RWPE1 (cell line): ENCODE measurements at regions not wholly inside any gene's neighbourhood (a gene's known extent, or its start where the extent isn't known, plus 50 kb on each side); places are given as distances from the start of the nearest gene placed in this dataset.

Experiments
- CTCF ChIA-PET: fragments of 350-600 bp; sonication (Branson Sonifier 250); formaldehyde crosslinking; extraction: SDS; loops from one replicate; lab custom pipeline; 2021; lab: Yijun Ruan, JAX
- POLR2A ChIA-PET: fragments of 400-600 bp; formaldehyde crosslinking; extraction: SDS; loops from one replicate; lab custom pipeline; 2020; ENCODE audit warnings: antibody characterized with exemption; ENCODE audit not compliant: low non-redundant PET; lab: Yijun Ruan, JAX
- DNase-seq: peaks from one replicate; pipeline ENCODE4 v3.0.0; 2012; ENCODE audit warnings: low spot score
- H3K27ac ChIP-seq: fragments of 450-650 bp; 2 replicates; pipeline ENCODE4 v1.5.1; 2017
- TF ChIP-seq, protein P1 (sequence below): fragments of 450-650 bp; conservative IDR thresholded peaks from 2 replicates; pipeline ENCODE4 v1.5.1; 2017; ENCODE audit warnings: low read depth, mild to moderate bottlenecking

DNA sequence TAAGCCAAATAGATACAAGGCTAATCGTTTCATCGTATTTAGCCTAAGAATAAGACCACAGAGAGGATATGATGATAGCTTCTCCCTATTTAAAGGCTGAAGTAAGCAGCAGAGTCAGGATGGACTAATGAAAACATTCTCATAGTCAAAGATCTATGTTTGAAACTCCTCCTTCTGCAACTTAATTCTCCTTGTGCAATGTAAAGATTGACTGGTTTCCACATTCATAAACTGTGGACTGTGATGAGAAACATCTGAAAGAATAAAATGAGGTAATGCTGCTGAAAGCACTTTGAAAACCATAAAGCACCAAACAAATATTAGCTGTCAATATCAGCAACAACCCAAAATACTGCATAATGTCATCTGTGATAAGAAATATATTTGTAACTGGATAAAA is 361.9 kb downstream of the CSNK1G3 start:
- ChIA-PET CTCF (no interaction called here), POLR2A (no interaction called here)
- H3K27ac ChIP-seq, result no peak overlapping the region
- TF ChIP-seq, protein P1, sequence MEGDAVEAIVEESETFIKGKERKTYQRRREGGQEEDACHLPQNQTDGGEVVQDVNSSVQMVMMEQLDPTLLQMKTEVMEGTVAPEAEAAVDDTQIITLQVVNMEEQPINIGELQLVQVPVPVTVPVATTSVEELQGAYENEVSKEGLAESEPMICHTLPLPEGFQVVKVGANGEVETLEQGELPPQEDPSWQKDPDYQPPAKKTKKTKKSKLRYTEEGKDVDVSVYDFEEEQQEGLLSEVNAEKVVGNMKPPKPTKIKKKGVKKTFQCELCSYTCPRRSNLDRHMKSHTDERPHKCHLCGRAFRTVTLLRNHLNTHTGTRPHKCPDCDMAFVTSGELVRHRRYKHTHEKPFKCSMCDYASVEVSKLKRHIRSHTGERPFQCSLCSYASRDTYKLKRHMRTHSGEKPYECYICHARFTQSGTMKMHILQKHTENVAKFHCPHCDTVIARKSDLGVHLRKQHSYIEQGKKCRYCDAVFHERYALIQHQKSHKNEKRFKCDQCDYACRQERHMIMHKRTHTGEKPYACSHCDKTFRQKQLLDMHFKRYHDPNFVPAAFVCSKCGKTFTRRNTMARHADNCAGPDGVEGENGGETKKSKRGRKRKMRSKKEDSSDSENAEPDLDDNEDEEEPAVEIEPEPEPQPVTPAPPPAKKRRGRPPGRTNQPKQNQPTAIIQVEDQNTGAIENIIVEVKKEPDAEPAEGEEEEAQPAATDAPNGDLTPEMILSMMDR, result no peak
- no peak for DNase-seq

DNA sequence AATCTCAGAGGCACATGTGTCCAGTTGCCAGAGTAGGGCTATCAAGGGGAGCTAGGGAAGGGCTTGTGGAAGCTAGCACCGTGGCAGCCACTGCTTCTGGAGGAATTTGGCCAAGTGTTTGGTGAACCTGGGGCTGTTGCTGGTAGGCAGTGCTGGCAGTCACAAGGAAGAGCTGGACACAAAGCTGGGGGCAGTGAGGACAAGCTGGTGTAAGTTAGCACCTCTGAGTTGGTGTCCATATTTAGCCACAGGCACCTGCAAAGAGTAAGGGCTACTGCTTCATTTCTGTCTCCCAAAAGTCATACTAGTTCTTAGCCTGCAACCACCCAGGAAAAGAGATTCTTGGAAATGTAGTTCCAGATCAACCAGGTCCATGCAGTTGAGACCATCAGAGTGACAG is 359.4 kb downstream of the CSNK1G3 start:
- DNase-seq, result no peak
- TF ChIP-seq, protein P1, result no peak
- no peak overlapping the region for H3K27ac ChIP-seq
- CTCF ChIA-PET, result no interaction called here
- POLR2A ChIA-PET, result no interaction called here

DNA sequence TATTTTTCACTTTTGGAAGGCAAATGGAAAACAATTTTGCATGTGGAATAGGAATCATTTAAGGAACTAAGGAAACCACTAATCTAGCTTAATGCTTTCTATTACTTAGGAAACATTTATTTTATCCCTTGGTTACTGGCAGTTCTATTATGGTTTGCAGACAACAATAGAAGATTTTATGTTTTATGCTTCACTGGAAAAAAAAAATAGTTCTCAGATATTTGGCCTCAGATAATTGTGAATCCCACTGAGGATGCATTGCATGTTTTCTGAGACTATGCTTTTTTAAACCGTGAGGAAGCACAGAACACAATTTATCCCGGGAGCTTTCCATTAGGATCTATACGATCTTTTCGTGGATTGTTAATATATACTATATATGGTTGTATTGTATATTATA is 356.9 kb downstream of the CSNK1G3 start:
- POLR2A ChIA-PET, result no interaction called here
- TF ChIP-seq, protein P1, result no peak
- H3K27ac ChIP-seq, result no peak overlapping the region
- CTCF ChIA-PET, result interaction anchor here (0.7 to 0.9 kb wide), 3 partner anchors 18 to 197 kb away, joined by 4 to 6 read pairs (median 4); no protein-coding TSS in a partner anchor
- DNase-seq, result no peak

DNA sequence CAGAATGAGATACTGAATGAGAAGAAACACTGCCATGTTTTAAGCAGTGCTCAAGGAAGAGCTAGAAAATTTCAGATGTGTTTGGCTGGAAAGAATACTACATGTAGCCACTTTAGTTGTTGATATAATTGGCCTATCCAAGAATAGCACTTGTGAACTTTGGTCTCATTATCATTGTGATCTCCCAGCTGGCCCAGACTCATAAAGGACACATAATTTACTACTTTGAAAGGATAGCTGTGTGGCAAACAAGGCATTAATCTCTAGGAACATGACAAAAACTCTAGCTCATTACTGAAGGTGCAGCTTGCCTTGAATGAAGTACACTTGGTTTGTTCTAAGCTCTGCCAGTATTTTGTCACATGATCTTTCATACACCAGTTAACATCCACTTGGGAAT is 356.3 kb downstream of the CSNK1G3 start:
- DNase-seq, result no peak
- ChIA-PET POLR2A (no interaction called here), CTCF (interaction anchor here (0.7 to 0.9 kb wide), 2 partner anchors 168 to 197 kb away, joined by 4 read pairs; no protein-coding TSS in a partner anchor)
- TF ChIP-seq, protein P1, result no peak
- no peak overlapping the region for H3K27ac ChIP-seq

DNA sequence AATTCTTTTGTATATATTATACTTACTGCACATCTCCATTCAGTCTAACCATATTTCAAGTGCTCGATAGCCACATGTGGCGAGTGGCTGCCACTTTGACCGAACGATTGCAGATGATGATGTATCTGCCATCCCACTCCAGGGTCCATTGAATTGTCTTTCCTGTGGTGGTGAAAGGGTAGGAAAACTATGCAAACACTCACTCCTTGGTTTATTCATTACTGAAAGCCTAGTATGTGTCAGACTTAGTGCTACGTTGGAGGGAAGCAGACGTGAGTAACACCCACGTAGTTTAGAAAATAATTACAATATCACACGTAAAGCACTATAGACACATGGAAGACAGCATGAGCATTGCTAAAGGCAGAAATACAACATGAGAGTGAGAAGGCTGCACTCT is 353.7 kb downstream of the CSNK1G3 start:
- TF ChIP-seq, protein P1, result no peak
- H3K27ac ChIP-seq, result no peak overlapping the region
- ChIA-PET POLR2A (no interaction called here), CTCF (no interaction called here)
- DNase-seq, result no peak

DNA sequence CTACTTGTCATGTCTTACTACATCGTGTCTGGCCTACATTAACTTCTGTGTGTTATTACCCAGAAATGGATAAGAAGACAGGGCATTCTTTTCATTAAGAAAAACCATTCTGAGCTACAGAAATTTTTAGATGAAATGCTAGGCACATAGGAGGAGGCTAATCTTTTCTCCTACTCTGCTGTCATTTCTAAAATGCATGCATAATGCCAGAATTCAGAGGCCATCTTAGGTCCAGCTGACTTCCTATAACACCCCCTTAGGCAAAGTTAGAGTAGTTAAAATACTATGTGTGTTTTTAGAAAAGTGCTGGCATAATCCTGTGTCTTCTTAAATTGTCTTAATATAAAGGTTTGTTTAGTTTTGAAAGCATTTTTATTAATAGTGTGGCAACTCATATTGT is 352.6 kb downstream of the CSNK1G3 start:
- ChIA-PET CTCF (no interaction called here), POLR2A (no interaction called here)
- H3K27ac ChIP-seq, result no peak overlapping the region
- TF ChIP-seq, protein P1, result no peak
- no peak for DNase-seq
